Loucy (cell line): ENCODE measurements at regions not wholly inside any gene's neighbourhood (a gene's known extent, or its start where the extent isn't known, plus 50 kb on each side); places are given as distances from the start of the nearest gene placed in this dataset.

Experiments used
- H2AFZ ChIP-seq: fragments of 200-600 bp; sonication (generic); 2 replicates; pipeline ENCODE4 v1.6.0; 2016; ENCODE audit warnings: antibody characterized with exemption, mild to moderate bottlenecking, low read length, moderate library complexity
- H3F3A ChIP-seq: fragments of 200-600 bp; 2 replicates; pipeline ENCODE4 v1.6.0; 2016; ENCODE audit warnings: antibody characterized with exemption, low read depth, mild to moderate bottlenecking
- H3K27me3 ChIP-seq: fragments of 200-600 bp; sonication (generic); 2 replicates; pipeline ENCODE4 v1.6.1; 2014; ENCODE audit warnings: low read length, mild to moderate bottlenecking; ENCODE audit not compliant: insufficient read depth, poor library complexity, severe bottlenecking
- H3K36me3 ChIP-seq: fragments of 200-600 bp; sonication (generic); 2 replicates; pipeline ENCODE4 v1.6.1; 2016; ENCODE audit warnings: low read length; ENCODE audit not compliant: insufficient read depth
- H3K4me1 ChIP-seq: fragments of 200-600 bp; sonication (generic); 2 replicates; pipeline ENCODE4 v1.5.1; 2014; ENCODE audit warnings: low read length, mild to moderate bottlenecking; ENCODE audit not compliant: insufficient read depth, poor library complexity, severe bottlenecking
- H3K4me2 ChIP-seq: fragments of 200-600 bp; sonication (generic); 2 replicates; pipeline ENCODE4 v1.6.0; 2014; ENCODE audit warnings: antibody characterized with exemption, low read length, low read depth, mild to moderate bottlenecking; ENCODE audit not compliant: poor library complexity, severe bottlenecking
- H3K4me3 ChIP-seq: fragments of 200-600 bp; sonication (generic); 2 replicates; pipeline ENCODE4 v1.5.1; 2014; ENCODE audit warnings: low read length, mild to moderate bottlenecking, mixed read lengths; ENCODE audit not compliant: poor library complexity, severe bottlenecking
- H3K79me2 ChIP-seq: fragments of 200-600 bp; sonication (generic); 2 replicates; pipeline ENCODE4 v1.6.1; 2014; ENCODE audit warnings: low read length; ENCODE audit not compliant: insufficient read depth
- H3K9ac ChIP-seq: fragments of 200-600 bp; sonication (generic); 2 replicates; pipeline ENCODE4 v1.6.0; 2014; ENCODE audit warnings: mild to moderate bottlenecking, low read depth, low read length, moderate library complexity; ENCODE audit not compliant: poor library complexity, severe bottlenecking
- H3K9me2 ChIP-seq: fragments of 200-600 bp; sonication (generic); replicated peaks from 2 replicates; pipeline ENCODE4 v1.6.1; 2016; ENCODE audit warnings: low read depth, low read length, mixed read lengths
- H3K9me3 ChIP-seq: fragments of 200-600 bp; sonication (generic); 2 replicates; pipeline ENCODE4 v1.6.1; 2014; ENCODE audit warnings: mild to moderate bottlenecking, antibody characterized with exemption, low read length, low read depth; ENCODE audit not compliant: insufficient read depth
- H4K20me1 ChIP-seq: fragments of 200-600 bp; sonication (generic); 2 replicates; pipeline ENCODE4 v1.6.0; 2014; ENCODE audit warnings: antibody characterized with exemption, low read length, mild to moderate bottlenecking; ENCODE audit not compliant: insufficient read depth, poor library complexity, severe bottlenecking
- CTCF ChIP-seq: fragments of 200-600 bp; sonication (generic); conservative IDR thresholded peaks from 2 replicates; pipeline ENCODE4 v1.5.1; 2014; ENCODE audit warnings: mild to moderate bottlenecking, antibody characterized with exemption, low read length
- EZH2phosphoT487 ChIP-seq: fragments of 200-600 bp; IDR thresholded peaks from 2 replicates; pipeline ENCODE4 v1.6.1; 2018; ENCODE audit warnings: antibody characterized with exemption, mild to moderate bottlenecking, moderate library complexity, borderline replicate concordance

GRCh38 chr12:5191803-5192538 is 148.3 kb downstream of the KCNA5 start:
- TF ChIP-seq EZH2phosphoT487 = no peak
- TF ChIP-seq CTCF = no peak

GRCh38 chr12:5192726-5193125 is 149.0 kb downstream of the KCNA5 start:
- Histone ChIP-seq H3K9me2 (no peaks in the 10 kb centered on the region), H3F3A (no peaks in the 10 kb centered on the region), H3K9ac (no peak overlapping the region), H3K79me2 (no peaks in the 10 kb centered on the region), H3K4me1 (peaks cover 2% of the 10 kb centered on the region), H3K27me3 (no peaks in the 10 kb centered on the region), H3K9me3 (no peaks in the 10 kb centered on the region), H4K20me1 (no peaks in the 10 kb centered on the region), H3K4me3 (no peak overlapping the region), H3K36me3 (no peaks in the 10 kb centered on the region), H3K4me2 (no peak overlapping the region), H2AFZ (no peak overlapping the region)
- no peak for TF ChIP-seq CTCF
- TF ChIP-seq EZH2phosphoT487 = no peak

More at GRCh38 chr12:5191803-5192538, 148.3 kb downstream of the KCNA5 start:
- H3K4me2 ChIP-seq = no peak overlapping the region
- H3K9me2 ChIP-seq = no peaks in the 10 kb centered on the region
- no peaks in the 10 kb centered on the region for H3K9me3 ChIP-seq
- no peaks in the 10 kb centered on the region for H3K27me3 ChIP-seq
- H4K20me1 ChIP-seq = no peaks in the 10 kb centered on the region
- H3F3A ChIP-seq = no peaks in the 10 kb centered on the region
- H2AFZ ChIP-seq = no peak overlapping the region
- peaks cover 2% of the 10 kb centered on the region for H3K4me1 ChIP-seq
- no peaks in the 10 kb centered on the region for H3K36me3 ChIP-seq
- H3K9ac ChIP-seq = no peak overlapping the region
- no peak overlapping the region for H3K4me3 ChIP-seq
- no peaks in the 10 kb centered on the region for H3K79me2 ChIP-seq

- Histone ChIP-seq H3K9ac (no peak overlapping the region), H3K9me3 (no peaks in the 10 kb centered on the region), H3K4me2 (no peak overlapping the region), H3F3A (no peaks in the 10 kb centered on the region), H3K36me3 (no peaks in the 10 kb centered on the region), H3K4me3 (no peak overlapping the region), H3K4me1 (peaks cover 2% of the 10 kb centered on the region), H2AFZ (no peak overlapping the region), H3K27me3 (no peaks in the 10 kb centered on the region), H4K20me1 (no peaks in the 10 kb centered on the region), H3K79me2 (no peaks in the 10 kb centered on the region), H3K9me2 (no peaks in the 10 kb centered on the region)
- TF ChIP-seq CTCF = no peak
- no peak for TF ChIP-seq EZH2phosphoT487
These were observed 150.6 kb downstream of the KCNA5 start for GRCh38 chr12:5194306-5194705.
